Mesenchymal stem cell (in vitro differentiated cells and primary cell): ENCODE measurements at regions not wholly inside any gene's neighbourhood (a gene's known extent, or its start where the extent isn't known, plus 50 kb on each side); places are given as distances from the start of the nearest gene placed in this dataset.
"Not testable (repeated sequence)": the region's sequence is repeated elsewhere in the genome, so short reads cannot be mapped to it uniquely, and the experiment has no call there.

Experiments
- DNase-seq: peaks from one replicate; pipeline ENCODE4 v3.0.0-alpha.2; 2013
- H2AFZ ChIP-seq: one replicate; pipeline ENCODE4 v1.6.1; 2013; ENCODE audit warnings: low read depth, mild to moderate bottlenecking, control low read depth, inconsistent platforms, low read length, moderate library complexity
- H2AK5ac ChIP-seq: 2 replicates; pipeline ENCODE4 v1.6.1; 2013; ENCODE audit warnings: low read length, moderate library complexity, mild to moderate bottlenecking, inconsistent platforms; ENCODE audit not compliant: severe bottlenecking
- H2BK120ac ChIP-seq: one replicate; pipeline ENCODE4 v1.6.1; 2013; ENCODE audit warnings: low read depth, mild to moderate bottlenecking, inconsistent platforms, low read length, moderate library complexity
- H2BK12ac ChIP-seq, 2 experiments: one replicate each; pipeline ENCODE4 v1.6.1; 2013; ENCODE audit warnings: inconsistent platforms in 2 of 2, low read length in 2 of 2, mild to moderate bottlenecking in 2 of 2, moderate library complexity in 2 of 2, control low read depth in 1 of 2
- H2BK15ac ChIP-seq: one replicate; pipeline ENCODE4 v1.6.1; 2013; ENCODE audit warnings: mild to moderate bottlenecking, low read depth, inconsistent platforms; ENCODE audit not compliant: poor library complexity, severe bottlenecking
- H2BK5ac ChIP-seq: 2 replicates; pipeline ENCODE4 v1.6.1; 2013; ENCODE audit warnings: low read depth, mild to moderate bottlenecking, low read length, control low read depth, inconsistent platforms; ENCODE audit not compliant: poor library complexity, severe bottlenecking
- H3K14ac ChIP-seq, 2 experiments: one replicate each; pipeline ENCODE4 v1.6.1; 2013; ENCODE audit warnings: inconsistent platforms in 2 of 2, low read length in 2 of 2, control low read depth in 1 of 2, mild to moderate bottlenecking in 1 of 2, moderate library complexity in 1 of 2
- H3K18ac ChIP-seq, 2 experiments: one replicate each; pipeline ENCODE4 v1.6.1; 2013; ENCODE audit warnings: inconsistent platforms in 2 of 2, low read length in 2 of 2, control low read depth in 1 of 2, low read depth in 1 of 2, mild to moderate bottlenecking in 1 of 2
- H3K23ac ChIP-seq, 2 experiments: one replicate each; pipeline ENCODE4 v1.6.1; 2013; ENCODE audit warnings: inconsistent platforms in 2 of 2, low read length in 2 of 2, mild to moderate bottlenecking in 2 of 2, moderate library complexity in 2 of 2, control low read depth in 1 of 2
- H3K27ac ChIP-seq: 2 replicates; pipeline ENCODE4 v1.5.1; 2013; ENCODE audit warnings: mild to moderate bottlenecking, moderate library complexity, low read length, control low read depth, inconsistent platforms; ENCODE audit not compliant: poor library complexity, severe bottlenecking
- H3K27me3 ChIP-seq, 2 experiments: 2 replicates each; pipeline versions ENCODE4 v1.6.1 to v1.7.0; 2013; ENCODE audit warnings: low read length in 2 of 2, mild to moderate bottlenecking in 2 of 2, moderate library complexity in 2 of 2, control low read depth in 1 of 2, inconsistent platforms in 1 of 2; ENCODE audit not compliant: control insufficient read depth in 1 of 2, insufficient read depth in 1 of 2
- H3K36me3 ChIP-seq, 2 experiments: 2 replicates each; pipeline versions ENCODE4 v1.6.1 to v1.7.0; 2013; ENCODE audit warnings: low read length in 2 of 2, control low read depth in 1 of 2, inconsistent platforms in 1 of 2, low read depth in 1 of 2, mild to moderate bottlenecking in 1 of 2; ENCODE audit not compliant: insufficient read depth in 2 of 2, control insufficient read depth in 1 of 2
- H3K4ac ChIP-seq, 2 experiments: one replicate each; pipeline ENCODE4 v1.6.1; 2013; ENCODE audit warnings: inconsistent platforms in 2 of 2, low read length in 2 of 2, mild to moderate bottlenecking in 2 of 2, moderate library complexity in 2 of 2, control low read depth in 1 of 2, low read depth in 1 of 2
- H3K4me1 ChIP-seq: 2 replicates; pipeline ENCODE4 v1.6.1; 2013; ENCODE audit warnings: low read depth, low read length, control low read depth; ENCODE audit not compliant: control insufficient read depth, insufficient read depth
- H3K4me2 ChIP-seq: 2 replicates; pipeline ENCODE4 v1.6.1; 2013; ENCODE audit warnings: low read length, mild to moderate bottlenecking, inconsistent platforms; ENCODE audit not compliant: poor library complexity, severe bottlenecking
- H3K4me3 ChIP-seq, 2 experiments: 2 replicates each; pipeline versions ENCODE4 v1.5.1 to v1.7.0; 2013; ENCODE audit warnings: low read length in 2 of 2, mild to moderate bottlenecking in 2 of 2, control low read depth in 1 of 2, low read depth in 1 of 2; ENCODE audit not compliant: insufficient read depth in 1 of 2
- H3K79me1 ChIP-seq: replicated peaks from 2 replicates; pipeline ENCODE4 v1.6.1; 2013; ENCODE audit warnings: mild to moderate bottlenecking, control low read depth, low read length, inconsistent platforms; ENCODE audit not compliant: poor library complexity, severe bottlenecking
- H3K9ac ChIP-seq: 2 replicates; pipeline ENCODE4 v1.7.0; 2013; ENCODE audit warnings: mild to moderate bottlenecking, low read length, moderate library complexity
- H3K9me3 ChIP-seq: 2 replicates; pipeline ENCODE4 v1.7.0; 2013; ENCODE audit warnings: mild to moderate bottlenecking, low read length; ENCODE audit not compliant: control insufficient read depth
- H4K8ac ChIP-seq: one replicate; pipeline ENCODE4 v1.6.1; 2013; ENCODE audit warnings: inconsistent platforms, mild to moderate bottlenecking, low read length, moderate library complexity
- H4K91ac ChIP-seq: one replicate; pipeline ENCODE4 v1.6.1; 2013; ENCODE audit warnings: mild to moderate bottlenecking, low read length, inconsistent platforms
- WGBS: methylation state at CpG from one replicate; pipeline ENCODE4 v1.1.7; 2013; ENCODE audit warnings: mixed read lengths; 5-methylcytosine and 5-hydroxymethylcytosine counted together

- WGBS, result 100% methylated on average over 5 of the region's 11 CpGs
- H2BK5ac ChIP-seq, H4K8ac ChIP-seq, H2BK15ac ChIP-seq, H3K79me1 ChIP-seq, H3K27ac ChIP-seq, H3K36me3 ChIP-seq, H3K9me3 ChIP-seq, H2AFZ ChIP-seq, H3K4me2 ChIP-seq, H4K91ac ChIP-seq, DNase-seq, H3K18ac ChIP-seq, H3K14ac ChIP-seq, H2BK120ac ChIP-seq, H3K27me3 ChIP-seq, H3K23ac ChIP-seq: not testable (repeated sequence)
- peak overlapping the region in 1 of 2 experiments; percentile 29 for H3K4ac ChIP-seq
- peaks cover 43% of the 10 kb centered on the region for H3K4me1 ChIP-seq
- peak overlapping the region in 1 of 2 experiments; percentile 29 for H2BK12ac ChIP-seq
- H2AK5ac ChIP-seq, result peak overlapping the region; percentile 3
- peak overlapping the region; percentile 66 for H3K9ac ChIP-seq
- peak overlapping the region in 1 of 2 experiments; percentile 31 for H3K4me3 ChIP-seq
These were observed 180.6 kb upstream of the HAAO start for GRCh38 chr2:42972933-42973516.

- H3K23ac ChIP-seq, result no peak overlapping the region
- H3K79me1 ChIP-seq, result no peaks in the 10 kb centered on the region
- H3K4ac ChIP-seq, result peak overlapping the region in 1 of 2 experiments; percentile 58
- peak overlapping the region in 1 of 2 experiments; percentile 31 for H3K4me3 ChIP-seq
- no peak overlapping the region for H2BK120ac ChIP-seq
- no peak overlapping the region for H3K27ac ChIP-seq
- H2AFZ ChIP-seq, result no peak overlapping the region
- H3K9me3 ChIP-seq, result no peaks in the 10 kb centered on the region
- H2BK5ac ChIP-seq, result no peak overlapping the region
- H3K4me1 ChIP-seq, result peaks cover 39% of the 10 kb centered on the region
- H3K9ac ChIP-seq, result peak overlapping the region; percentile 66
- peak overlapping the region; percentile 19 to 55 for H3K18ac ChIP-seq
- 25% methylated on average over 2 of the region's 7 CpGs for WGBS
- no peak overlapping the region for H3K4me2 ChIP-seq
- no peak overlapping the region for H3K14ac ChIP-seq
- no peak overlapping the region for H2BK15ac ChIP-seq
- H3K36me3 ChIP-seq, result no peaks in the 10 kb centered on the region
- peak overlapping the region; percentile 56 for H4K8ac ChIP-seq
- H2AK5ac ChIP-seq, result peak overlapping the region; percentile 68
- peak overlapping the region; percentile 88 to 93 for H2BK12ac ChIP-seq
- peak; percentile 34 for DNase-seq
- peak overlapping the region; percentile 78 for H4K91ac ChIP-seq
- no peaks in the 10 kb centered on the region for H3K27me3 ChIP-seq
These were observed 179.8 kb upstream of the HAAO start for GRCh38 chr2:42971947-42972736.

- Histone ChIP-seq H3K9me3 (no peaks in the 10 kb centered on the region), H3K14ac (no peak overlapping the region), H4K8ac (no peak overlapping the region), H3K18ac (no peak overlapping the region), H3K23ac (no peak overlapping the region), H3K36me3 (no peaks in the 10 kb centered on the region), H3K27ac (no peak overlapping the region), H2AK5ac (peak overlapping the region; percentile 3), H2BK120ac (no peak overlapping the region), H3K9ac (no peak overlapping the region), H3K4me1 (peaks cover 38% of the 10 kb centered on the region), H3K4ac (peak overlapping the region in 1 of 2 experiments; percentile 20), H2BK5ac (no peak overlapping the region), H2BK15ac (no peak overlapping the region), H3K4me3 (no peak overlapping the region), H3K4me2 (no peak overlapping the region), H2AFZ (no peak overlapping the region), H3K79me1 (no peaks in the 10 kb centered on the region), H2BK12ac (peak overlapping the region in 1 of 2 experiments; percentile 79), H4K91ac (no peak overlapping the region), H3K27me3 (no peaks in the 10 kb centered on the region)
- DNase-seq, result no peak
- WGBS, result 97% methylated on average over 6 of the region's 8 CpGs
These were observed 179.0 kb upstream of the HAAO start for GRCh38 chr2:42971381-42971780.

GRCh38 chr2:42970151-42970550 lies 177.8 kb upstream of the HAAO start:
- no peak overlapping the region for H4K8ac ChIP-seq
- H3K4me3 ChIP-seq, result peak overlapping the region in 1 of 2 experiments; percentile 27
- H2BK120ac ChIP-seq, result peak overlapping the region; percentile 2
- no peak overlapping the region for H3K27ac ChIP-seq
- no peaks in the 10 kb centered on the region for H3K79me1 ChIP-seq
- H2AFZ ChIP-seq, result no peak overlapping the region
- H3K4me2 ChIP-seq, result no peak overlapping the region
- H3K9ac ChIP-seq, result peak overlapping the region; percentile 84
- H3K36me3 ChIP-seq, result no peaks in the 10 kb centered on the region
- H4K91ac ChIP-seq, result no peak overlapping the region
- no peaks in the 10 kb centered on the region for H3K27me3 ChIP-seq
- H3K23ac ChIP-seq, result peak overlapping the region in 1 of 2 experiments; percentile 19
- peak overlapping the region; percentile 7 to 68 for H2BK12ac ChIP-seq
- H3K14ac ChIP-seq, result no peak overlapping the region
- no peaks in the 10 kb centered on the region for H3K9me3 ChIP-seq
- DNase-seq, result no peak
- no peak overlapping the region for H2BK15ac ChIP-seq
- peak overlapping the region; percentile 35 for H2BK5ac ChIP-seq
- H3K18ac ChIP-seq, result peak overlapping the region in 1 of 2 experiments; percentile 62
- peaks cover 31% of the 10 kb centered on the region for H3K4me1 ChIP-seq
- 77% methylated on average over 3 of the region's 3 CpGs for WGBS
- peak overlapping the region in 1 of 2 experiments; percentile 4 for H3K4ac ChIP-seq
- peak overlapping the region; percentile 68 for H2AK5ac ChIP-seq
